Neural cell (in vitro differentiated cells): ENCODE measurements at regions not wholly inside any gene's neighbourhood (a gene's known extent, or its start where the extent isn't known, plus 50 kb on each side); places are given as distances from the start of the nearest gene placed in this dataset.

Experiments used
- H2AFZ ChIP-seq: fragments of 200-600, 300-800 bp; sonication (generic), shearing (Covaris generic); 2 replicates; pipeline ENCODE4 v1.6.0; 2014; ENCODE audit warnings: low read depth, mild to moderate bottlenecking, antibody characterized with exemption, low read length, moderate library complexity
- H3F3A ChIP-seq: fragments of 200-600 bp; shearing (Covaris generic); 2 replicates; pipeline ENCODE4 v1.6.1; 2016; ENCODE audit warnings: mild to moderate bottlenecking, moderate library complexity, mixed read lengths, antibody characterized with exemption, low read length; ENCODE audit not compliant: insufficient read depth, poor library complexity, severe bottlenecking
- H3K27ac ChIP-seq: fragments of 200-600, 300-800 bp; sonication (generic), shearing (Covaris generic); 2 replicates; pipeline ENCODE4 v1.5.1; 2014; ENCODE audit warnings: mild to moderate bottlenecking, low read length, moderate library complexity
- H3K27me3 ChIP-seq: fragments of 300-800, 200-600 bp; sonication (generic), shearing (Covaris generic); 2 replicates; pipeline ENCODE4 v1.6.0; 2014; ENCODE audit warnings: mild to moderate bottlenecking, low read depth, low read length, moderate library complexity; ENCODE audit not compliant: insufficient read depth
- H3K36me3 ChIP-seq: fragments of 300-800, 200-600 bp; sonication (generic), shearing (Covaris generic); 2 replicates; pipeline ENCODE4 v1.5.1; 2014; ENCODE audit warnings: mild to moderate bottlenecking, antibody characterized with exemption, low read length, moderate library complexity; ENCODE audit not compliant: insufficient read depth
- H3K4me2 ChIP-seq: fragments of 300-800, 200-600 bp; sonication (generic), shearing (Covaris generic); 2 replicates; pipeline ENCODE4 v1.6.0; 2014; ENCODE audit warnings: mild to moderate bottlenecking, low read length
- H3K4me3 ChIP-seq: fragments of 300-800, 200-600 bp; sonication (generic), shearing (Covaris generic); 2 replicates; pipeline ENCODE4 v1.5.1; 2014; ENCODE audit warnings: mild to moderate bottlenecking, low read length, moderate library complexity
- H3K79me2 ChIP-seq: fragments of 200-600 bp; shearing (Covaris generic); replicated peaks from 2 replicates; pipeline ENCODE4 v1.6.0; 2014; ENCODE audit warnings: mild to moderate bottlenecking, low read length, moderate library complexity; ENCODE audit not compliant: insufficient read depth
- H3K9ac ChIP-seq: fragments of 300-800, 200-600 bp; sonication (generic), shearing (Covaris generic); 2 replicates; pipeline ENCODE4 v1.6.1; 2016; ENCODE audit warnings: mild to moderate bottlenecking, low read length, mixed read lengths
- H3K9me2 ChIP-seq: fragments of 200-600 bp; shearing (Covaris generic); 2 replicates; pipeline ENCODE4 v1.6.1; 2016; ENCODE audit warnings: mild to moderate bottlenecking, low read length, mixed read lengths; ENCODE audit not compliant: insufficient read depth
- H3K9me3 ChIP-seq: fragments of 200-600, 300-800 bp; sonication (generic), shearing (Covaris generic); 2 replicates; pipeline ENCODE4 v1.6.1; 2016; ENCODE audit warnings: mild to moderate bottlenecking, mixed run types, low read length, moderate library complexity, mixed read lengths
- H4K20me1 ChIP-seq: fragments of 200-600 bp; shearing (Covaris generic); 2 replicates; pipeline ENCODE4 v1.6.1; 2016; ENCODE audit warnings: mild to moderate bottlenecking, mixed run types; ENCODE audit not compliant: insufficient read depth
- CTCF ChIP-seq: fragments of 450-650 bp; IDR thresholded peaks from 2 replicates; pipeline ENCODE4 v1.5.1; 2014; ENCODE audit warnings: antibody characterized with exemption, mild to moderate bottlenecking, moderate library complexity; ENCODE audit not compliant: poor library complexity, severe bottlenecking
- EP300 ChIP-seq: fragments of 450-650 bp; conservative IDR thresholded peaks from 2 replicates; pipeline ENCODE4 v1.6.1; 2014; ENCODE audit warnings: antibody characterized with exemption, mild to moderate bottlenecking, moderate library complexity; ENCODE audit not compliant: poor library complexity, severe bottlenecking
- EZH2 ChIP-seq: fragments of 200-600, 300-800 bp; shearing (Covaris generic), sonication (generic); IDR thresholded peaks from 2 replicates; pipeline ENCODE4 v1.6.1; 2014; ENCODE audit warnings: antibody characterized with exemption, low read length, borderline replicate concordance, mild to moderate bottlenecking; ENCODE audit not compliant: insufficient read depth, poor library complexity, severe bottlenecking
- MXI1 ChIP-seq: fragments of 450-650 bp; conservative IDR thresholded peaks from 2 replicates; pipeline ENCODE4 v1.6.1; 2014; ENCODE audit warnings: antibody characterized with exemption, mild to moderate bottlenecking; ENCODE audit not compliant: poor library complexity, severe bottlenecking
- POLR2AphosphoS5 ChIP-seq: IDR thresholded peaks from 2 replicates; pipeline ENCODE4 v1.6.1; 2012
- RAD21 ChIP-seq: fragments of 450-650 bp; conservative IDR thresholded peaks from 2 replicates; pipeline ENCODE4 v1.6.1; 2014; ENCODE audit warnings: antibody characterized with exemption, mild to moderate bottlenecking, moderate library complexity
- SMC3 ChIP-seq: fragments of 450-650 bp; conservative IDR thresholded peaks from 2 replicates; pipeline ENCODE4 v1.6.1; 2014; ENCODE audit warnings: antibody characterized with exemption, mild to moderate bottlenecking, moderate library complexity; ENCODE audit not compliant: poor library complexity
- TAF1 ChIP-seq: IDR thresholded peaks from 2 replicates; pipeline ENCODE4 v1.6.1; 2012; ENCODE audit warnings: low read depth
- TF ChIP-seq, protein P1 (sequence below): IDR thresholded peaks from 2 replicates; pipeline ENCODE4 v1.6.1; 2012; ENCODE audit warnings: borderline replicate concordance

- Histone ChIP-seq H2AFZ (no peak overlapping the region), H3K79me2 (no peaks in the 10 kb centered on the region), H3K27ac (no peak overlapping the region), H3K9me3 (no peaks in the 10 kb centered on the region), H4K20me1 (no peaks in the 10 kb centered on the region), H3K9ac (no peak overlapping the region), H3K4me3 (no peak overlapping the region), H3K27me3 (no peaks in the 10 kb centered on the region), H3K9me2 (no peaks in the 10 kb centered on the region), H3K36me3 (no peaks in the 10 kb centered on the region), H3K4me2 (no peak overlapping the region), H3F3A (no peaks in the 10 kb centered on the region)
- TF ChIP-seq MXI1 (no peak), EP300 (no peak), EZH2 (no peak), CTCF (no peak), TAF1 (no peak), RAD21 (no peak), POLR2AphosphoS5 (no peak), SMC3 (no peak)
- TF ChIP-seq, protein P1, sequence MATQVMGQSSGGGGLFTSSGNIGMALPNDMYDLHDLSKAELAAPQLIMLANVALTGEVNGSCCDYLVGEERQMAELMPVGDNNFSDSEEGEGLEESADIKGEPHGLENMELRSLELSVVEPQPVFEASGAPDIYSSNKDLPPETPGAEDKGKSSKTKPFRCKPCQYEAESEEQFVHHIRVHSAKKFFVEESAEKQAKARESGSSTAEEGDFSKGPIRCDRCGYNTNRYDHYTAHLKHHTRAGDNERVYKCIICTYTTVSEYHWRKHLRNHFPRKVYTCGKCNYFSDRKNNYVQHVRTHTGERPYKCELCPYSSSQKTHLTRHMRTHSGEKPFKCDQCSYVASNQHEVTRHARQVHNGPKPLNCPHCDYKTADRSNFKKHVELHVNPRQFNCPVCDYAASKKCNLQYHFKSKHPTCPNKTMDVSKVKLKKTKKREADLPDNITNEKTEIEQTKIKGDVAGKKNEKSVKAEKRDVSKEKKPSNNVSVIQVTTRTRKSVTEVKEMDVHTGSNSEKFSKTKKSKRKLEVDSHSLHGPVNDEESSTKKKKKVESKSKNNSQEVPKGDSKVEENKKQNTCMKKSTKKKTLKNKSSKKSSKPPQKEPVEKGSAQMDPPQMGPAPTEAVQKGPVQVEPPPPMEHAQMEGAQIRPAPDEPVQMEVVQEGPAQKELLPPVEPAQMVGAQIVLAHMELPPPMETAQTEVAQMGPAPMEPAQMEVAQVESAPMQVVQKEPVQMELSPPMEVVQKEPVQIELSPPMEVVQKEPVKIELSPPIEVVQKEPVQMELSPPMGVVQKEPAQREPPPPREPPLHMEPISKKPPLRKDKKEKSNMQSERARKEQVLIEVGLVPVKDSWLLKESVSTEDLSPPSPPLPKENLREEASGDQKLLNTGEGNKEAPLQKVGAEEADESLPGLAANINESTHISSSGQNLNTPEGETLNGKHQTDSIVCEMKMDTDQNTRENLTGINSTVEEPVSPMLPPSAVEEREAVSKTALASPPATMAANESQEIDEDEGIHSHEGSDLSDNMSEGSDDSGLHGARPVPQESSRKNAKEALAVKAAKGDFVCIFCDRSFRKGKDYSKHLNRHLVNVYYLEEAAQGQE, result no peak
Observed at GRCh38 chr5:82405161-82405560, 127.0 kb upstream of the RPS23 start.

DNA sequence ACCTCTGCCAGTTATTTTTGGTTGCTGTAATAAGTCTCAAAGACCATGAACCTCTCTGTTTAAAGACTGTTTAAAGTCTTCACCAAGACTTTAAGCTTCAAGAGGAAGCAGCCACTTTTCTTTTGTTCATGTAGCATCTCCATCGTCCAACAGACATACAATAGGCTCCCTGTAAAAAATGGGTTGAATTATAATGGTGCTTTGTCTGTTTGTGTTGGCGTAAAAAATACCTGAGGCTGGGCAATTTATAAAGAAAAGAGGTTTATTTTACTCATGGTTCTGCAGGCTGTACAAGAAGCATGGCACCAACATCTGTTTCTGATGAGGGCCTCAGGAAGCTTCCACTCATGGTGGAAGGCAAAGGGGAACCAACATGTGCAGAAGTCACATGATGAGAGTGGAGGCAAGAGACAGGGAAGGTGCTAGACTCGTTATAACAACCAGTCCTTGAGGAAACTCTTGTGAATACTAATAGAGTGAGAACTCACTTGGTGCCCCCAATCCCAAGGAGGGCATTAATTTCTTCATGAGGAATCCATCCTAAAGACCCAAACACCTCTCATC lies 126.3 kb upstream of the RPS23 start:
- no peak overlapping the region for H3K4me2 ChIP-seq
- no peaks in the 10 kb centered on the region for H3K79me2 ChIP-seq
- no peaks in the 10 kb centered on the region for H3K9me3 ChIP-seq
- no peaks in the 10 kb centered on the region for H3K36me3 ChIP-seq
- no peak overlapping the region for H3K4me3 ChIP-seq
- TF ChIP-seq CTCF, result no peak
- TF ChIP-seq MXI1, result no peak
- TF ChIP-seq TAF1, result no peak
- TF ChIP-seq EP300, result no peak
- no peak for TF ChIP-seq SMC3
- no peak for TF ChIP-seq EZH2
- TF ChIP-seq, protein P1, result no peak
- TF ChIP-seq POLR2AphosphoS5, result no peak
- no peak for TF ChIP-seq RAD21
- H2AFZ ChIP-seq, result no peak overlapping the region
- no peak overlapping the region for H3K9ac ChIP-seq
- H3K27me3 ChIP-seq, result no peaks in the 10 kb centered on the region
- H3K9me2 ChIP-seq, result no peaks in the 10 kb centered on the region
- H3K27ac ChIP-seq, result no peak overlapping the region
- no peaks in the 10 kb centered on the region for H4K20me1 ChIP-seq
- H3F3A ChIP-seq, result no peaks in the 10 kb centered on the region
